IPS DF 4.7 (cell line): ENCODE measurements at regions not wholly inside any gene's neighbourhood (a gene's known extent, or its start where the extent isn't known, plus 50 kb on each side); places are given as distances from the start of the nearest gene placed in this dataset.
"Not testable (repeated sequence)": the region's sequence is repeated elsewhere in the genome, so short reads cannot be mapped to it uniquely, and the experiment has no call there.

Experiments
- DNase-seq: peaks from one replicate; pipeline ENCODE4 v3.0.0-alpha.2; 2013; ENCODE audit warnings: low spot score; ENCODE audit errors: extremely low read depth

DNA sequence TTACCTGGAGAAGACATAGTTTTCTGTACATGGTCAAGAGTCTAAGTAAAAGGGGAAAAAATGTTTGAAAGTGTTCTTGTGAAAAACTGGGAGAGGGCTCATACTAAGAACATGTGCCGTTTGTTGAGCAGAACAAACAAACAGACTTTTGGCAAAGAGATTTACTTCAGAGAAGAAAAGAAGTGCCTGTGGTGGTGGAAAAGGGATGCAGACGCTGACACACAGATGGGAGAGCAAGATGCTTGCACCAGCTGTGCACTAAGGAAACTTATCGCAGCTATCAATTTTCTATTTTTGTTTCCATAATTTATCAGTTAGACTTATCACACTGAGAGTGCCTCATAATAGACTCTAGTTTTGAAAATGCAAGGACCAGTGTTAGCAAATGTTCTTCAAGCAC is 259.6 kb upstream of the PDZRN3 start:
- no peak for DNase-seq

DNA sequence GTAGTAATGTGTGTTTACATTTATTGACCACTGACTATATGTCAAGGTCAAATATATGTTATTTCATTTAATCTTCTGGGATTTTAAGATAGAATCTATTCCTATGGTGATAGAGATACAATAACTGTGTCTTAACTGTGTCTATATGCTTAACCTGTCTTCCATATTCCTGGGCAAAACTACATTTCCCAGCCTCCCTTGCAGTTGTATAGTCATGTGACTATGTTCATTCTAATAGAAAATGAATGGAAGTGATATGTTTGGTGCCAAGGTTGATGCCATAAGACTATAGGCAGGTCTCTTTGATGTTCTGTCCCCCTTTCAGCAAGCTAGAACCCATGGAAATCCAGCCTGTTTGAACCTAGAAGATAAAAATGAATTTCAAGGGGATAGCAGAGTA is 258.8 kb upstream of the PDZRN3 start:
- DNase-seq: no peak

DNA sequence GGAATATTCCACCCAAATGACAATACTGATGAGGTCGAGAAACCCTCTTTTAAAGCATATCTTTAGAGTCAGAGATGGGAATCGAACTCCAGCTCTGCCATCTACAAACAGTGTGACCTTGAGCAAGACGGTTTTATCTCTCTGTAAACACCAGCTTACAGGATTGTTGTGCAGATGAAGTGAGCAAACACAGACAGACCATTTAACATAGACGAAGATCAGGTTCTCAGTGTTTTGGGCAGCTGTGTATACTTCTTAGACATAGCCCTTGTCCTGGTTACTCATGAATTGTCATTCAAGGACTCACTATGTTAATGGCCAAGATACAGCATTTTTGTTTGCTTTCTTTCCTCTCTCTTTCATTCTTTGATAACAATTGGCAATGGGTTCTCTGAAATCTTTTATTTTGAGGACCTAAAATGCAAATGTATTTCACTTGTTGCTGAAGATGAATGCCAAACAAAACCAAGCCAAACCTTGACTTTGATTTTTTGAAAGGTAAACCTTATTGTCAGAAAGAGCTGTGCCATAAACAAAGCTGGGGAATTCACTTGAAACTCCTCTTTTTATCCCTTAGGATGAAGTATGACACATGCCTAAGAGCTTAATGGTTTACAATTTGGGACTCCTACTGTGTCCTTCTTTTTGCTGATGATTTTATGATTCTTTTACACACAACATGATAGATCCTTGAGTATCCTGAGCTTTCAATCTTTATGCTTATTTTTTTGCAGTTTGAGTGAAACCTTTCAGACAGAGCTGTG is 250.0 kb upstream of the PDZRN3 start:
- DNase-seq: no peak

DNA sequence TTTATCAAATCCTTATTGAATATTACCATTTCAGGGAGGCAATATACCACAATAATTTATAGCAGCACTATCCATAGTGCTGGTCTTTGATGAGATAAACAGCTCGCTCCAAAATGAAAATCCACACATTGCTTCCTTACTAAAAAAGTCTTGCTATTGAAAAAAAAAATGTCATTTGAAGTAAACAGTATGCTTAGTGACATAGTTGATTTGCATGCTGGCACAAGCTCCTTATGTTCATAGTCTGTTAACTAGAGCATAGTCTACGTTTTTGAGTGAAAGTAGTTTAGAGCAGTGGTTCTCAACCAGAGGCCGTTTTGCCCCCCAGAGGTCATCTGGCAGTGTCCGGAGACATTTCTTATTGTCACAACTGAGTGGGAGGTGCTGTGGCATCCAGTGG is 249.4 kb upstream of the PDZRN3 start:
- DNase-seq: no peak

DNA sequence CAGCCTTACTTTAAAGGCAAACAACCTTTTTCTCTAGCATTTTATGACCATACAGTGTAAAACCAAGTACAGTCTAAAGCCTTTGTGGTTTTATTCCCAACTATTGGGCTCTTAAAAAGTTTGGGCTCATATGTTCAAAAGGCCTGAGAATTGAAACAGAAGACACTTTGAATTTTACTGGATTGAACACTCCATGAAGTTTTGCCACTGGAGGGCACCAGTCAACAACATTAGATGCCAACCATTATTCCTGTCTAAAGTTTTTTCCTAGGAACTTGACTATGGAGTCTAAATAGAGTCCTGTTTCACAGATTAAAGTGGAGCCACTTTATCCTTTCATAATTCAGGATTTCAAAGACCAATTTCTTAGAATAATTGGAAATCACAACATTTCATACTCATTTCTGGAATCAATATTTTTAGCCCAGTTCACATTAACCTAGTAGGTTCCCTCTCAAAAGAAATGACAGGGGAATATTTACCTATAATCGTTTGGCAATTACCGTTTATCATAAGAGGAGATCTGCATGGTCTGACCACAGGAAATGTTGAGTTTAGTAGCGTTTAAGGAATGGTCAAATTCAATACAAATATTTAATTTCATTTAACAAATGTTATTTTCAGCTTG is 244.1 kb upstream of the PDZRN3 start:
- DNase-seq: no peak

DNA sequence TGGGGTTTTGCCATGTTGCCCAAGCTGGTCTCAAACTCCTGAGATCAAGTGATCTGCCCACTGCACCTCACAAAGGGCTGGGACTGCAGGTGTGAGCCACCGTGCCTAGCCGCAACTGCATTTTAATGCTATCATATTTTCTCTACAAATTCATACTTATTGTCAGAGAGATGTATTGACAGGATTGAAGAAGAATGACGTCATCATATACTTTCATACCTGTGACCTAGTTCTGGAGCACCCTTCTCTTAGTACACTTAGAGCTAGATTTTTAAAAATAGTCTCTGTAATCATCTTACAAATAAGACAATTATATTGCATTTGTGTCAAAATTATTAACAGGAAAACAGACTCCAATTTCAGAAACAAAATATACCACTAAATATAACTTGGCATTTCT is 242.8 kb upstream of the PDZRN3 start:
- no peak for DNase-seq

DNA sequence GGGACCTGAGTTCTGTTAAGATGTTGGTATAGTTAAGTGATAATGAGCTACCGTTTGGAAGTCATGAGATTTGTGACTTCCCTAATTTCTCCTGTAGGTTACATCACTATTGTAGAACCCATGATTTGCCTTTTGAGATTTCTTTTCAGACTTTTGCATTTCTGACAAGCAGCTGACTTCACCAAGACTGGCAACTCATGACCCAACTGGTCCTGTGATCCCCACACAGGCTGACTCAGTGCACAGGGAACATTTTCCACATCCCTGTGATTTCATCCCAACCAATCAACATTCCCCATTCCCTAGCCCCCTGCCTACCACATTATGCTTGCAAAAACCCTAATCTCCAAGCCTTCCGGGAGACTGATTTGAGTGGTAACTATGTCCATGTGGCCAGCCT is 242.1 kb upstream of the PDZRN3 start:
- DNase-seq: no peak

DNA sequence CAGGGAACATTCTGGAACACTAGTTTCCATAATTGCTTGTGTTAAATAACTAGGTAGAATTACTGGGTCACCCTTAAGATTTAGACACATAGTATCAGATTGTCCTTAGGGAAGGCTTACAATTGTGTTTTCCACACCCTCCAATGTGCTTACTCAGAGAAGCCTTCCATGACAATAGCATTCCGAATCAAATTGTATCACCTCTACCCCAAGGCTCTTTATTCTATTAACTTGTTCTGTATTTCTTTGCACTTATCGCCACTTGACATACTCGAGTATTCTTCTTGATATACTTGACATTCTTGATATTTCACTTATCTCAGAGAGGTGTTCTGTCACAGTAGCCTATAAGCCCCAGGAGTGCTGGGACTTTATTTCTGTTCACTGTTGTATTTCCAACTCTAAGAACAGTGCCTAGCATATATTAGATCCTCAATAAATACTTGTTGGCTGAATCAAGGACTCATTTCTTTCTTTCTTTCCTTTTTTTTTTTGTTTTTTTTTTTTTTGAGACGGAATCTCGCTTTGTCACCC is 238.9 kb upstream of the PDZRN3 start:
- DNase-seq: no peak

DNA sequence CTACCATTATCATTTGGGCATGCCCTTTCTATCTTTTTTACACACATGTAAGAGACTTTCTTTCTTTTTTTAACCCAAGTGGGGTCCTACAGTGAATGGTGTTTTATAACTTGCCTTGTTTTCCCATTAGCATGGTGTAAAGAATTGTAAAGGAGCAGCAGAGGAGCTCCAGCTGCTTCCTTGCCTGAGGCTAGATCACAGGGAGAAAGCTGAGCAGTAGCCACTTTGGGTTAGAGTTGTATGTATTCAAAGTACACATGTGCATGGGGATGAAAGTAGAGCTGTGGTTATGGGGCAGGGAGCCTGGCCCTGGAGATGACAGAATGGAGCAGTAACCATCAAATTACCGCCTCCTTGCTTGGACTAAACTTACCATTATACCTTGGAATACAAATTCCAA is 231.1 kb upstream of the PDZRN3 start:
- no peak for DNase-seq

DNA sequence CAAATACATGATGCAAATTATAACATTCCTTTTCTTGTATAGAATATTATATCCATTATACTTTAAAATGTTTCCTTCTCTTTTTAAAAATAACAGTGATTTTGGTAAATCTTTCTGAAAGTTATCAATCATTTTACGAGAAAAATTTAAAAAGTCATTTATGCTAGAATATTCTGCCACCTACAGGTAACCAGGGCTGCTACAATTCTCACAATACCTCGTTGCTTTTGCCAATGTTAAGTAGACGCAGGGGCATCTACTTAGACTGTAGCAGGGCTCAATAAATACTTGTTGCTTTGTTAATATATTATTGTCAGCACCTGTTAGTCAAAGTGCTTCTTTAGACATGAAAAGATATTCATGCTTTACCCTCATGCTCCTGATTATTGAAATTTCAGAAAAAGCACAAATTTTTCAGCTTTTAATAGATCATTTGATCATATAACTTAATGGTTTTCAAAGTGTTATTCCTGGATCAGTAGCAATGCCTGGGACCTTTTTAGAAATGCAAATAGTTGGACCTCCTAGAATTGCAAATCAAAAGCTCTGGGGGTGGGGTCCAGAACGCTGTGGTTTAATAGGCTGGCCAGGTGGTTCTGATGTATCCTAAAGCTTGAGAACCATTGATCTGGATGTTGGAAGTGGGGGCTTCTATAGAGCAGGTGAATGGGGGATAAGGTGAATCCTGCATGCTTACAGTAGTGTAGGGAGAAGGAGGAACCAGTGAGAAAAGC is 223.6 kb upstream of the PDZRN3 start:
- no peak for DNase-seq

DNA sequence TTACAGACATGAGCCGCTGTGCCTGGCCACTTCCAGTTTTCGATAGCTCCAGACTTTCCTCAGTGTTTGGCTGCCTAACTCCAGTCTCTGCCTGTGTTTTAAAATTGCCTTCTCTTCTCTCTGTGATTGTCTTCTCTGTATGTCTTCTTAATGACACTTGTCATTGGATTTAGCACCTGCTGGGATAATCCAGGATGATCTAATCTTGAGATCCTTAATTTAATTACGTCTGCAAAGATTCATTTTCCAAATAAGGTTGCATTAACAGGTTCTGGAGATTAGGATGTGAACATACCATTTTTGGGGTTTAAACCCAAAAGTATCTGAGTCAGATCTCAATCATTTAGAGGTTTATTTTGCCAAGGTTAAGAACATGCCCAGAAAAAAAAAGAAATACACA is 222.2 kb upstream of the PDZRN3 start:
- DNase-seq: no peak

DNA sequence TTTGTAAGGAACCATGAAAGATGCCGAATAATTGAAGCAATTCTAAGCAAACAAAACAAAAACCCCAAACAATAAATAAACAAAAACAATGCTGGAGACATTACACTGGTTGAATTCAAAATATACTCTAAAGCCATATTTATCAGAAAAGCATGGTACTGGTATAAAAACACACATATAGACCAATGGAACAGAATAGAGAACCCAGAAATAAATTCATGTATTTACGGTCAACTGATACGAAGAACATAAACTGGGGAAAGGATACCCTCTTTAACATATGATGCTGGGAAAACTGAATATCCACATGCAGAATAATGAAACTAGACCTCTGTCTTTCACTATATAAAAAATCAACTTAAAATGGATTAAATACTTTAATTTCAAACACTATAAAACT is 214.3 kb upstream of the PDZRN3 start:
- DNase-seq: no peak

DNA sequence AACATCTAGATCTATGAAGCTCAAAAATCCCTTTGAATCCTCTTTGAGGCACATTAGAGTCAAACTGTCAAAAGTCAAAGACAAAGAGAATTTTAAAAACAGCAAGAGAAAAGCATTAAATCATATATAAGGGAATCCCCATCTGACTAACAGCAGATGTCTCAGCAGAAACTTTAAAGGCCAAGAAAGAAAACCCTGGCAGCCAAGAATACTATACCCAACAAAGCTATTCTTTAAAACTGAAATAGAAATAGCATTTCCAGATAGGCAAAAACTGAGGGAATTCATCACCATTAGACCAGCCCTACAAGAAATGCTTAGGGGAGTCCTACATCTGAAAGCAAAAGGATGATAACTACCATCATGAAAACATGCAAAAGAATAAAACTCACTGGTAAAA is 211.2 kb upstream of the PDZRN3 start:
- DNase-seq: no peak

DNA sequence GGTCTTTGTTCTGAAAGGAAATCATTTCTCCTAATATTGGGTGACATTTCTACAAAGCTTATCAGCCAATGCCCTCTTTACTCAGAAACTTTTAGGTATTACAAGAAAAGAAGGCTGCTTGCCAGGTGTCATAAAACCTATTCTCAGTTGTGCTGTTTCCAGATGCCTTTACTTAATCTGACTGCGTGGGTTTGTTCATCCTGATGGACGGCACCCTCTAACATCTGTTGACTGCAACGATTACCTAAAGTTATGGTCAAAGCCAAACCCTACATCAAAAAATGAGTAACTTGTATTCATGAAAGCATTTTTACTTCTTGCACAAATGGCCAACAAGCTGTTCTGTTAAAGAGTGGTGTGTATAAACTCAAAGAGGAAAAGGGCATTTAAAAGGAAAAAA is 207.7 kb upstream of the PDZRN3 start:
- no peak for DNase-seq

DNA sequence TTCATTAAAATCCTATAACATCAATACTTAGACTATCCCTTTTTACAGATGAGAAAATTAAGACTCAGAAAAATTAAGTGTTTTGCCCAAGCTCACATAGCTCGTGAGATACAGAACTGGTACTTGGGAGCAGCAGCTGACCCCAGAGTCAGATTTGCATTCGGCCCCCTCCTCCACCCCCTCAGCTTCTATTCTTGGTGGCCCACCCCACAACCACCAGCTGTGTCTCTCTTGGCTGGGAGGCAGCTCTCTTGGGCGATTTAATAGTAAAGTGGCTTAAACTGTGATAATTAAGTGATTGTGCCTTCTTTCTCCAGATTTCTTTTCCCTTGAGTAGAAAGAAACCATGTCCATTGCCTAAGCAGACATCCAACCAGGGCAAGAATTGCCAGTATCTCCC is 203.6 kb upstream of the PDZRN3 start:
- DNase-seq: no peak

DNA sequence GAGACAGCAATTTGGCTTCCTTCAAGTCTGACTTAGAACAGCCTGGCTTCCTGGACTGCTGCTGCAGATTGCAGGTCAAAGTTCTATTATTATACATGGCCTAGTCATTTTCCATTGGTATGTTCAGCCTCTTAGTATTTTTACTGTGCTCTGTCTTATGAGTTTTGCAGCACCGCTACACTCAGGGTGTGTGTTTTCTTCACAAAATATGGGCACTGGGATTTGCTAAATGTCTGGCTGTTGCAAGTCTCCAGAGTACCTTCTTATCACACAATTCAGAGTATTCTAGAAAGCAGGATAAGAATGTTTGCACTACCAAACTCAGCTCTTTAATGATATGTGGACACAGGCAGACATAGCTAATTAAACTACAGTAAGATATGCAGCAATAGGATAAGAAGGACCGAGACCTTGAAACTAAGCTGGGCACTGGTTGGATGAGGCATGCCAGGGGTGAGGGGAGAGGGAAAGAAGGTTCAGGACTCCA is 203.0 kb upstream of the PDZRN3 start:
- DNase-seq: no peak

DNA sequence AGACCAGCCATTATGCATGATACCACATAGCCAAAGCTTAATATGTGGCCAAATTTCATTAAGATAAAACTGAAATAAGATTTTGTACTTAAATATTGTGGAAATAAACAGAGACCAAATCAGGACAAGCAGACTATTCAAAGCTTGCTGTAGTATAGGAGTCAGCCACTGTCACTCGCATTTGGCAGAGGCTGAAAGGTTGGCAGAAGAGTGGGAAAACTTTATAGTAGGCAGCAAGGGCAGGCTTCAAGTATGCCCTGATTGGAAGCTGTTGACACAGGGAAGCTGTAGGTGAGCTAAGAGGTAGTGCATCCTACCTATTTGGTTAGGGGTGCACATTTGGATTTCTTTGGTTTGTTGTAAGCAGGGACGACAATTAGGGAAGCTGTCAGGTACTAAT is 202.5 kb upstream of the PDZRN3 start:
- DNase-seq: no peak

DNA sequence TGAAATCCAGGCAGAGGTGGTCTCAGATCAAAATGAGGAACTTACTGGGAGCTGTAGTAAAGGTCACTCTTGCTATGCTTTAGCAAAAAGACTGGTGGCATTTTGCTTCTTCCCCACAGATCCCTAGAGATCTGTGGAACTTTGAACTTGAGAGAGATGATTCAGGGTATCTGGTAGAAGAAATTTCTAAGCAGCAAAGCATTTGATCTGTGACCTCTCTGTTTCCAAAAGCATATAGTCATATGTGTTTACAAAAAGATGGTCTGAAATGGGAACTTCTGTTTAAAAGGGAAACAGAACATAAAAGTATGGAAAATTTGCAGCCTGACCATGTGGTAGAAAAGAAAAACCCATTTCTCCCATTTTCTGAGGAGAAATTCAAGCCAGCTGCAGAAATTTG is 196.2 kb upstream of the PDZRN3 start:
- not testable (repeated sequence) for DNase-seq

DNA sequence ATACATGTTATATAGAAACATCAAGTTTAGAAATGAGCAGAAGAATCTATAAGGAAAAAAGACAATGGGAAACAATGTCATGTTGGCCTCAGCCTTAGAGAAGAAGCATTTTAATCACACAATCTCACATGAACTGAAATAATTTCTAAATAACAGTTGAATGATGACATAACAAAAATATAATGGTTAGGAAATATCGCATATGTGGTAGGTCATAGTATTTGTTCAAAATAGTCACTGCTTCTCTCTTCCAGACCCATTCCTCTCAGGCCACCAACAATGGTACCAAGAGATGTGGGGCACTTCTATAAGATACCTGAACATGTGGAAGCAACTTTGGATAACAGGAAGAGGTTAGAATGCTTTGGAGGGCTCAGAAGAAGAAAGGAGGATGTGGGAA is 195.7 kb upstream of the PDZRN3 start:
- DNase-seq: no peak

DNA sequence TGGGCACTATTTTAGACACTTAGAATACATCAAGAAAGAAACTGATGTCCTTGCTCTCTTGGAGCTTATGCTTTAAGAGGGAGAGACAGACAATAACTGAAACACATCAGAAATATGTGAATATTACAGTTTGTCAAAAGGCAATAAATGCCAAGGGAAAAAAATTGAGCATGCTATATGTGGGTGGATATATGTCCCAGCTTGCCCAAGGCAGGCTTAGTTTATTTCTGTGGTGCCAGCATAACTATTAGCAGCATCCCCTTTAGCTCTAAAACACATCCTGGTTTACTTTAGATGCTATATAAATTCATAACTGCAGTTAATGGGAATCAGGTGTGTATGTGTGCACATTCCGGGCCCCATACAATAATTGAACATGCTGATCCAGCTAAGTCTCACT is 191.2 kb upstream of the PDZRN3 start:
- no peak for DNase-seq

DNA sequence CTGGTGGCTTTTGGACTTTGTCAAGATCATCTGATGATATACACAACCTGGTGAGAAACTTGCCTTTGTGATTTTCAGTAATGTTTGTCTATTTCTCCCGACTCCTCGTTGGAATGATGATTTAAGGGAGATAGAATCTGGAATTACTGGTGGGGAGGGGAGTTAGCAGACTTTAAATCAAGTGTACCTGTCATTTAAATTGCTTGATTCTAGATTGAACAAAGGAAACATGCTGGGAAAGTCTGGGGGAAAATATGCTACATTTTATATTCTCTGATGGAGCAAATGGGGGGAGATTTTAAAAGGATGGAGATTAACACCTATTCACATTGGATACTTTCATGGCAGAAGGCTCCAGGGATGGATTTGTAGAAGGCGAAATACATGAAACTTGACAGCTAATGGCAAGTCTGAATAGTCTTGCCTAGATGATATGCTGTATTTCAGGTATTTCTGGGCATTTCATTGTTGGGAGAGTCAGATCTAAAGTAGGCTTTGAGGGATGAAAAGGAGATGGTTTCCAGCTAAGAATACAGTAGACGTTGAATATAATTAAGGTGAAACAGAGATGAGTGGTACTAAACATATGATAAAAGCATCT is 189.1 kb upstream of the PDZRN3 start:
- DNase-seq: no peak

DNA sequence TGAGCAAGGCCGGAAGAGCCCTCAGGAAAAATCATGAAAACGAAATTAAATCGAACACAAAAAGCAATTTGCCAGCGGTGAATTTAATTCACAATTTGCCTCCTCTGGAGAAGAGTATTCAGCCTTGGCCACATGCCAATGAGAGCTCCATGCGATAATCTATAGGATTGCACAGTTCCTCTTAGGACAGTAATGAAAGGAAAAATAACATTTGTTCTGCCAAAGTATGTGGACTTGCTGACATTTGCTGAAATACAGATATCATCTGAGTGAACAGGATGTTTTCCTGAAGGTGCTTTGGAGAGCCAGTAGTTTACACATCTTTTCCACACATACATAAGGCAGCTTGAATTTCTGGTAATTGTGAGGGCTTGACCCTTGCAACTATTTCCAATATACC is 188.6 kb upstream of the PDZRN3 start:
- no peak for DNase-seq
